ENCODE measurements at regions not wholly inside any gene's neighbourhood (a gene's known extent, or its start where the extent isn't known, plus 50 kb on each side); places are given as distances from the start of the nearest gene placed in this dataset.

DNA sequence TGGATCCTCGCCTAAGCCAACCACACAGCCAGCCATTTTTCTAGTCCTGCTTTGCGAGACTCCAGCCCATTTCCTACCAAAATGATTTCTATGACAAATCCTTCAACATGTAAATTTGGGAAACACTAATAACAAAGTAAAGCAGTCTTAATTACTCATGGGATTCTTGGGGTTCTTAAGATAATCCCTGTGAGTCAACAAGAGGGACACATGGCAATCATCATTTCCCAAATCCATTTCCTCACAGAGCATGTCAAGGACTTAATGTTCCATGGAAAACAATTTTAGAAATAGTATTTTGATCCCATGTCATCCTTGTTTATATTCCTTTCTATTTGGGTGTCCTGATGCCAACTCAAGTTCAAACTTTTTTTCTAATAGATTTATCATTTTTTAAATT, 322.7 kb upstream of the NOX3 start:
- no peak for TF ChIP-seq GATA2 (IDR thresholded peaks at IDR 0.05; ENCODE audit: low read depth, low read length)
- no peak for TF ChIP-seq GATA3 (IDR thresholded peaks at IDR 0.05; ENCODE audit: low read depth, low read length)
